ENCODE measurements at regions not wholly inside any gene's neighbourhood (a gene's known extent, or its start where the extent isn't known, plus 50 kb on each side); places are given as distances from the start of the nearest gene placed in this dataset.
"Not testable (repeated sequence)": the region's sequence is repeated elsewhere in the genome, so short reads cannot be mapped to it uniquely, and the experiment has no call there.

DNA sequence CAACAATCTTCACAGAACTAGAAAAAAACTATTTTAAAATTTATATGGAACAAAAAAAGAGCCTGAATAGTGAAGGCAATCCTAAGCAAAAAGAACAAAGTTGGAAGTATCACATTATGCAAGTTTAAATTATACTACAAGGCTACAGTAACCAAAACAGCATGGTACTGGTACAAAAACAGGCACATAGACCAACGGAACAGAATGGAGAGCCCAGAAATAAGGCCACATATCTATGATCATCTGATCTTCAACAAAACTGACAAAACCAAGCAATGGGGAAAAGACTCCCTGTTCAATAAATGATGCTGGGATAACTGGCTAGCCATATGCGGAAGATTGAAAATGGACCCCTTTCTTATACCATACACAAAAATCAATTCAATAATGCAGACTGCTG is 74.4 kb upstream of the RTN4 start:
- not testable (repeated sequence) for DNase-seq

GRCh38 chr2:55123851-55124269 is 73.6 kb upstream of the RTN4 start:
- DNase-seq: no peak

- no peak for DNase-seq
Measured at GRCh38 chr2:55120634-55121359, 70.5 kb upstream of the RTN4 start.

GRCh38 chr2:55119711-55120487 is 69.6 kb upstream of the RTN4 start:
- DNase-seq: no peak

GRCh38 chr2:55118643-55119083 is 68.4 kb upstream of the RTN4 start:
- no peak for DNase-seq

DNA sequence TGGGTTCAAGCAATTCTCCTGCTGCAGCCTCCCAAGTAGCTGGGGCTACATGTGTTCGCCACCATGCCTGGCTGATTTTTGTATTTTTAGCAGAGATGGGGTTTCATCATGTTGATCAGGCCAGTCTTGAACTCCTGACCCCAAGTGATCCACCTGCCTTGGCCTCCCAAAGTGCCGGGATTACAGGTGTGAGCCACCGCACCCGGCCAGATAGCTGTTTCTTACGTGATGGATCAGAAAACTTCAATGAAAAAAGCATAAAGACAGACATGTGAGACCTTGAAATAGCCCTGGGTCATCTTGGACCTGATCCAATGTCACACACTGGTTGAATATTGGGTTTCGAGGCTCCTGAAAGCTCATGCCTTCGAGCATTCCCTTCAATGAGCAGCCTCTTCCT is 66.7 kb upstream of the RTN4 start:
- DNase-seq: no peak

DNA sequence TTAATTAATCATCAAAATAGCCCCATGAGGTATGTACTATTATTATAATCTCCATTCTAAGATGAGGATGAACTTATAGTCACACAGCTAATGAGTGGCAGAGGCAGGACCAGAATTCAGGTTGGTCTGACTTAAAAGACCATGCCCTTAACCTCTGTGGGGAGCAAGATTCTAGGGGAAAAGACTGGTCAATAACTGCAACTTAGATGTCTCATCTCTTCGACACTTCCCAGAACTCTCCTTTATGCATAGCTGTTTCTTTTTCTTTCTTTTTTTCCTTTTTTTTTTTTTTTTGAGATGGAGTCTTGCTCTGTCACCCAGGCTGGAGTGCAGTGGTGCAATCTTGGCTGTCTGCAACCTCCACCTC is 66.3 kb upstream of the RTN4 start:
- no peak for DNase-seq

GRCh38 chr2:55115761-55116597 is 65.7 kb upstream of the RTN4 start:
- no peak for DNase-seq

- no peak for DNase-seq
Measured at GRCh38 chr2:55114597-55114996, 64.3 kb upstream of the RTN4 start.

DNA sequence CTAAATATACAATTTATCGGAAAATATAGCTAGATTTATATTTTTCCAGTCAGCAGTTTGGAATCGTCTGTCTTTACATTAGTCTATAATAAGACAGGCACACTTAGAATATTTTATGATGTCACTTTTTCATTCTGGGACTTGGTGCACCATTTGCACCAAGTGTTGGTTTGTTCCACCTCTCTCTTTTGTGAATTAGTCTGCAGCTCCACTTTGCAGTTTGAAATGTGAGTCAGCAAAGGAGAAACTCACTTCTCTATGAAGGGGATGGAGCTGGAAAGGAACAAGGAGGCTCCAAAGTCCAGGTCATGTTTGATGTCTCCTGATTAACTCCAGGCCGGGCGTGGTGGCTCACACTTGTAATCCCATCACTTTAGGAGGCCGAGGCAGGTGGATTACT is 63.8 kb upstream of the RTN4 start:
- no peak for DNase-seq

DNA sequence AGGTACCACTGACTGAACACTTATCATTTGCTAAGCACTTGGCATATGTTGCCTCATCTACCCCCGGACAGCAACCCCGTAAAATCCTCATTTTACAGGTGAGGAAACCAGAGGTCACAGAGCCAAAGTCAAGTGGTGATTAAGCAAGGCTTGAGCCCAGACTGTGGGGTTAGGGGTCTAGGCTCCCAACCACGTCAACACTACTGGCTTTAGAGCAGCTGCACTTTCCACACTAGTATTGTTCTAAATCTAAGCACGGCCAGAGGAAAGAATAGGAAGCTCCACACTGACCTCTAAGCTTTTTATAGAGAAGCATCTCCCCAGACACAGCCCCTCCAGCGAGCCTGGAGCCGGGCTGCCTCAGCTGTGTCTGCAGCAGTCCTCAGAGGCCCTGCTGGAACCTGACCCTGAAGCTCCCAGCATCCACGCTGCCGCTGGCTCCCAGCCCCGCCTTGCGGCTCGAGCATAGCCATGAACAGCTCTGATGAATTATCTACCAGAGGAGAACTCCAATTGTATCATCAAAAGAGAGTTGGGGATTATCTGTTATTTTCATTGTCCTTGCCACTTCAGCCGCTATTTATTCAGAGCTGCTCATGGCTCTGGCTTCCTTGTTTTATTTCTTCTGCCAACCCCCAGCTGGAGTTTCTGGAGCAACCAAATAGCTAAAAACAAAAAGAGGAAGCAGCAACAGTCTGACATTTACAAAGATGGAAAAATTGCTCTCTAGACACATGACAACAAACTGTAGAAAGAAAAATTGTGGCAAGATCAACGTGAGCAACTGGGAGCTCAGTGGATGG is 62.2 kb upstream of the RTN4 start:
- DNase-seq: peak; percentile 72

DNA sequence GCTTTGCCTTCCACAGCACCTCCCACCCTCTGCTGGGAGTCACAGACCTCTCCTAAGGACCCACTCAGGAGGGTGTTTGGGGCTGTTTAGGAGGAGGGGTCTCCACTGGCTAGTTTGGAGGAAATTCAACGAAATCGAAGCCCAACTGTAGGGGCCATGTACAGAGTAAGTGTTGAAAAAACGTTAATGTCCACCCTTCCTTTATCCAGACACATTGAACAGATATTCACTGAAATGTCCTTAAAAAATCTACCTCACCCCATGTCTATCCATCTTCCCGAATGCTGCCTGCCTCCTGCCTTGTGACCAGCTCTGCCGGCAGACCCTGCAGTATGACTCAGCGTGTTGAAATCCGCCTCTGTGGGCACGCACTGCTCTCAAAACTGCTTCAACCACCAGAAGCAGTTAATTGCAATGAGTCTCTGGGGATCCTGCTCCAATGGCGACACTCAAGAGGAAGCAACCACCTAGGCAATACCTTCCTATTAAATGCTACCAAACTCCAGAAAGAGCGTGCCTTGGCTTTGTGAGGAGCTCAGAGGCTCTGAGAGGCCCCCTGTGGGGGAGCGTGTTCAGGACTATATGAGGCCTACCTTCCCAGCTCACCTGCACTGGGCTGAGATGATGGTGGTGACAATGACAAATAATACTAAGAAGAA is 61.4 kb upstream of the RTN4 start:
- DNase-seq: peak; percentile 94

GRCh38 chr2:55111230-55111569 is 60.9 kb upstream of the RTN4 start:
- no peak for DNase-seq

DNA sequence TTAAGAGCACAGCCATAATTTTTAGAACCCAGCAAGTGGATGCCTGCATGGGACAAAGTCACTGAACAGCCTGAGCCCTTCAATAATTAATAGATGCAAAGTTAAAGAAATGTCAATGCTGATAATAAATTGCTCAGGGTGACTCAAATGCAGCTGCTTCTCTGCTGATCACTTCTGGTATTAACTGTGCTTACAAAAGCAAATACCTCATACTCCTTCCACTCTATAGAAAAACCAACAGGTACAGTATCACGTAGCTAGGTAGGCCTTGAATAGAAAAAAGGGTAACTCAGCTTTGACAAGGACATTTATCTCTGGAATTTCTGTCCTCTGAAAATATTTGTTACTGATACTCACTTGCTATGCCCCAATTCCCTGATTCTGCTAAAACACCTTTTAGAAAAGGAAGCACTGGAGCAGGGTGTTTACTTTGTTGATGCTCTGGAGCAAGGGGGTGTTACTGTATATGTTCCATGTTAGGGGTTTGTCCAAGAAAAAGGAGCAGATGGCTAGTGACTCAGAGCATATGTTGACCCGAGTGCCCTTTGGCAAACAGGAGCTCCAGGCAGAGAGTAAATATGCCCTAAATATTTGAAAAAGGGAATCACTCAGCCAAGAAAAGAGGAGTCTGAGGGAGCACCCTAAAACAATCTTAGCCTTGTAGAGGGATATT is 59.1 kb upstream of the RTN4 start:
- peak; percentile 57 for DNase-seq

DNA sequence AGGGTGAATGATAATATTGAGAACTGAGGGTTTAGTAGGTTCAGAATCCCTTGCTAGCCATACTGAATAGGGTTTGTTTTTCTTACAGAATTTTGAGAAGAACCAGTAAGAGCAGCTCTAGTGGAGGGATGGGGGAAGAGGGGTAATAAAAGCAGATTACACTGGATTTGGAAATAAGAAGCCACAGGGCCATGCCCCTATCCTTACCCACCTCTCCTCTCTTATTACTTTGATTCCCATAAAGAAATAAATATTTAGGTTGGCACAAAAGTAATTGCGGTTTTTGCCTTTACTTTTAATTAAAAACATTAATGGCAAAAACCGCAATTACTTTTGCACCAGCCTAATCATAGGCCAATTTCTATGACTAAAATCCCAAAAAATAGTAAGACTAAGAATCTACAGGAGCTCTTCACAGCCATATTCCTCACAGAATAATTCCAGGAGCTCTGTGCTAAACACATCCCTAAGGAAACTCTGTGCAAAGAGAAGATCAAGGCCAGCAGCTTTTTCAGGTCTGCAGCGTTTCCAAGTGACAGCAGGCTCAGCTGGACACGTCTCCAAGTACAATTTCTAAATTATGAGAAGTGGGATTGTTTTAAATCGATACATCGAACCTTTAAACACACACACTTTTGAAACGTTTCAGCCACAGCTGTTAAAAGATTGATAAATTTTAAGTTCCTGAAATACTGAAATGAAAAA is 58.4 kb upstream of the RTN4 start:
- DNase-seq: no peak

- no peak for DNase-seq
Measured at GRCh38 chr2:55107436-55107835, 57.2 kb upstream of the RTN4 start.

- no peak for DNase-seq
Measured at GRCh38 chr2:55106148-55106547, 55.9 kb upstream of the RTN4 start.

DNA sequence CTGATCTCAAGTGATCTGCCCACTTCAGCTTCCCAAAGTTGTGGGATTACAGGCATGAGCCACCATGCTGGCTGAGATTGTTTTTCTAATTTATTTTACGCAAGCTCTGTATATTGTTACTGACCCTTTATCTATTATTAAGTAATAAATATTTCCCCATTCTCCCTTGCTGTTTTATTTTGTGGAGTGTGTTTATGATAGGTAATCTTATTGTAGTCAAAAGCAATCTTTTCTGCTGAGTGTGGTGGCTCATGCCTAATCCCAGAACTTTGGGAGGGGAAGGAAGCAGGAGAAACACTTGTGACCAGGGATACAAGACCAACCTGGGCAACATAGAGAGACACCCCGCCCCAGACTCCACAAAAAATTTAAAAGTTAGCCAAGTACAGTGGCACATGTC is 55.2 kb upstream of the RTN4 start:
- no peak for DNase-seq

- DNase-seq: no peak
Measured at GRCh38 chr2:55103046-55103445, 52.8 kb upstream of the RTN4 start.

- DNase-seq: no peak
Measured at GRCh38 chr2:55102056-55102812, 52.0 kb upstream of the RTN4 start.
